IMR-90 (cell line): ENCODE measurements at regions not wholly inside any gene's neighbourhood (a gene's known extent, or its start where the extent isn't known, plus 50 kb on each side); places are given as distances from the start of the nearest gene placed in this dataset.

ENCODE experiments used
- CEBPB ChIP-seq: IDR thresholded peaks from 2 replicates; pipeline ENCODE4 v1.6.1; 2012; ENCODE audit warnings: low read depth, low read length, improper control_type of control experiment
- CHD1 ChIP-seq: IDR thresholded peaks from 2 replicates; pipeline ENCODE4 v1.6.1; 2012; ENCODE audit warnings: low read depth, low read length, improper control_type of control experiment
- FOS ChIP-seq: fragments of 150-350 bp; IDR thresholded peaks from 2 replicates; pipeline ENCODE4 v1.6.1; 2016; ENCODE audit warnings: low read depth, low read length
- MAFK ChIP-seq: IDR thresholded peaks from 2 replicates; pipeline ENCODE4 v1.6.1; 2012; ENCODE audit warnings: low read depth, low read length, improper control_type of control experiment
- MAZ ChIP-seq: IDR thresholded peaks from 2 replicates; pipeline ENCODE4 v1.6.1; 2012; ENCODE audit warnings: low read depth, mild to moderate bottlenecking, low read length, improper control_type of control experiment, moderate library complexity, borderline replicate concordance
- MXI1 ChIP-seq: IDR thresholded peaks from 2 replicates; pipeline ENCODE4 v1.6.1; 2012; ENCODE audit warnings: low read depth, mild to moderate bottlenecking, low read length, moderate library complexity, borderline replicate concordance
- NFE2L2 ChIP-seq: fragments of 150-350 bp; IDR thresholded peaks from 2 replicates; pipeline ENCODE4 v1.6.1; 2016; ENCODE audit warnings: low read depth, mild to moderate bottlenecking, low read length
- POLR2A ChIP-seq: IDR thresholded peaks from 2 replicates; pipeline ENCODE4 v1.6.1; 2012; ENCODE audit warnings: mild to moderate bottlenecking, low read depth, low read length
- RAD21 ChIP-seq: IDR thresholded peaks from 2 replicates; pipeline ENCODE4 v1.6.1; 2012; ENCODE audit warnings: low read length, improper control_type of control experiment
- RCOR1 ChIP-seq: IDR thresholded peaks from 2 replicates; pipeline ENCODE4 v1.6.1; 2012; ENCODE audit warnings: mild to moderate bottlenecking, low read length, improper control_type of control experiment; ENCODE audit not compliant: insufficient replicate concordance
- RFX5 ChIP-seq: IDR thresholded peaks from 2 replicates; pipeline ENCODE4 v1.8.0; 2012; ENCODE audit warnings: low read depth, mild to moderate bottlenecking, low read length, moderate library complexity
- SMC3 ChIP-seq: fragments of 150-350 bp; IDR thresholded peaks from 2 replicates; pipeline ENCODE4 v1.6.1; 2016; ENCODE audit warnings: low read depth, mild to moderate bottlenecking, antibody characterized with exemption, low read length, moderate library complexity
- TF ChIP-seq, protein P1 (sequence below): conservative IDR thresholded peaks from 2 replicates; pipeline ENCODE4 v1.5.1; 2012; ENCODE audit warnings: mild to moderate bottlenecking, low read depth, low read length, improper control_type of control experiment
- TF ChIP-seq, protein P2 (sequence below): fragments of 150-350 bp; IDR thresholded peaks from 2 replicates; pipeline ENCODE4 v1.6.1; 2017; ENCODE audit warnings: mild to moderate bottlenecking, antibody characterized with exemption, low read length, low read depth

DNA sequence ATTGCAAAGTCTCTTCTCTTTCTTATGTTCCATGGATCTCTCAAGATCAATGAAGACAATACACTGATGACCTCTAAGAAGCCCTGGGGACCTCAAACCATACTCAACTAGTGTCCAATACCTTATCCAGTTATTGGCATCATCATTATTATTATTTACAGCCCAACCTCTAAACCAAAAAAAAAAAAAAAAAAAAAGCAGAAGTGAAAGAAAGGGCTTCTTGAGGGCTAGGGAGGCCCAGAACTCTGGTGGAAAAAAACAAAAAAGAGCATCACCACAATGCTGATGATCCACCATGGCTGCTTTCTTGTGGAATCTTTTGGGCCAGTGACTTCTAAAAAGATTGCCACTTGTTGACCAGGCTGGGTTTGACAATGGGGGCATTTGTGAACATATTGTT lies 324.9 kb downstream of the LPIN1 start:
- TF ChIP-seq, protein P1, sequence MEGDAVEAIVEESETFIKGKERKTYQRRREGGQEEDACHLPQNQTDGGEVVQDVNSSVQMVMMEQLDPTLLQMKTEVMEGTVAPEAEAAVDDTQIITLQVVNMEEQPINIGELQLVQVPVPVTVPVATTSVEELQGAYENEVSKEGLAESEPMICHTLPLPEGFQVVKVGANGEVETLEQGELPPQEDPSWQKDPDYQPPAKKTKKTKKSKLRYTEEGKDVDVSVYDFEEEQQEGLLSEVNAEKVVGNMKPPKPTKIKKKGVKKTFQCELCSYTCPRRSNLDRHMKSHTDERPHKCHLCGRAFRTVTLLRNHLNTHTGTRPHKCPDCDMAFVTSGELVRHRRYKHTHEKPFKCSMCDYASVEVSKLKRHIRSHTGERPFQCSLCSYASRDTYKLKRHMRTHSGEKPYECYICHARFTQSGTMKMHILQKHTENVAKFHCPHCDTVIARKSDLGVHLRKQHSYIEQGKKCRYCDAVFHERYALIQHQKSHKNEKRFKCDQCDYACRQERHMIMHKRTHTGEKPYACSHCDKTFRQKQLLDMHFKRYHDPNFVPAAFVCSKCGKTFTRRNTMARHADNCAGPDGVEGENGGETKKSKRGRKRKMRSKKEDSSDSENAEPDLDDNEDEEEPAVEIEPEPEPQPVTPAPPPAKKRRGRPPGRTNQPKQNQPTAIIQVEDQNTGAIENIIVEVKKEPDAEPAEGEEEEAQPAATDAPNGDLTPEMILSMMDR = no peak
- TF ChIP-seq RFX5 (no peak), POLR2A (no peak), MAFK (no peak), FOS (no peak), CEBPB (no peak), SMC3 (no peak), RAD21 (no peak), NFE2L2 (no peak), MXI1 (no peak), CHD1 (no peak), RCOR1 (no peak), MAZ (no peak)
- TF ChIP-seq, protein P2, sequence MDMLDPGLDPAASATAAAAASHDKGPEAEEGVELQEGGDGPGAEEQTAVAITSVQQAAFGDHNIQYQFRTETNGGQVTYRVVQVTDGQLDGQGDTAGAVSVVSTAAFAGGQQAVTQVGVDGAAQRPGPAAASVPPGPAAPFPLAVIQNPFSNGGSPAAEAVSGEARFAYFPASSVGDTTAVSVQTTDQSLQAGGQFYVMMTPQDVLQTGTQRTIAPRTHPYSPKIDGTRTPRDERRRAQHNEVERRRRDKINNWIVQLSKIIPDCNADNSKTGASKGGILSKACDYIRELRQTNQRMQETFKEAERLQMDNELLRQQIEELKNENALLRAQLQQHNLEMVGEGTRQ = no peak
